Neural cell (in vitro differentiated cells): ENCODE measurements at regions not wholly inside any gene's neighbourhood (a gene's known extent, or its start where the extent isn't known, plus 50 kb on each side); places are given as distances from the start of the nearest gene placed in this dataset.

ENCODE experiments used
- H2AFZ ChIP-seq: fragments of 200-600, 300-800 bp; sonication (generic), shearing (Covaris generic); 2 replicates; pipeline ENCODE4 v1.6.0; 2014; ENCODE audit warnings: low read depth, mild to moderate bottlenecking, antibody characterized with exemption, low read length, moderate library complexity
- H3F3A ChIP-seq: fragments of 200-600 bp; shearing (Covaris generic); 2 replicates; pipeline ENCODE4 v1.6.1; 2016; ENCODE audit warnings: mild to moderate bottlenecking, moderate library complexity, mixed read lengths, antibody characterized with exemption, low read length; ENCODE audit not compliant: insufficient read depth, poor library complexity, severe bottlenecking
- H3K27ac ChIP-seq: fragments of 200-600, 300-800 bp; sonication (generic), shearing (Covaris generic); 2 replicates; pipeline ENCODE4 v1.5.1; 2014; ENCODE audit warnings: mild to moderate bottlenecking, low read length, moderate library complexity
- H3K27me3 ChIP-seq: fragments of 300-800, 200-600 bp; sonication (generic), shearing (Covaris generic); 2 replicates; pipeline ENCODE4 v1.6.0; 2014; ENCODE audit warnings: mild to moderate bottlenecking, low read depth, low read length, moderate library complexity; ENCODE audit not compliant: insufficient read depth
- H3K36me3 ChIP-seq: fragments of 300-800, 200-600 bp; sonication (generic), shearing (Covaris generic); 2 replicates; pipeline ENCODE4 v1.5.1; 2014; ENCODE audit warnings: mild to moderate bottlenecking, antibody characterized with exemption, low read length, moderate library complexity; ENCODE audit not compliant: insufficient read depth
- H3K4me2 ChIP-seq: fragments of 300-800, 200-600 bp; sonication (generic), shearing (Covaris generic); 2 replicates; pipeline ENCODE4 v1.6.0; 2014; ENCODE audit warnings: mild to moderate bottlenecking, low read length
- H3K4me3 ChIP-seq: fragments of 300-800, 200-600 bp; sonication (generic), shearing (Covaris generic); 2 replicates; pipeline ENCODE4 v1.5.1; 2014; ENCODE audit warnings: mild to moderate bottlenecking, low read length, moderate library complexity
- H3K79me2 ChIP-seq: fragments of 200-600 bp; shearing (Covaris generic); replicated peaks from 2 replicates; pipeline ENCODE4 v1.6.0; 2014; ENCODE audit warnings: mild to moderate bottlenecking, low read length, moderate library complexity; ENCODE audit not compliant: insufficient read depth
- H3K9ac ChIP-seq: fragments of 300-800, 200-600 bp; sonication (generic), shearing (Covaris generic); 2 replicates; pipeline ENCODE4 v1.6.1; 2016; ENCODE audit warnings: mild to moderate bottlenecking, low read length, mixed read lengths
- H3K9me2 ChIP-seq: fragments of 200-600 bp; shearing (Covaris generic); 2 replicates; pipeline ENCODE4 v1.6.1; 2016; ENCODE audit warnings: mild to moderate bottlenecking, low read length, mixed read lengths; ENCODE audit not compliant: insufficient read depth
- H3K9me3 ChIP-seq: fragments of 200-600, 300-800 bp; sonication (generic), shearing (Covaris generic); 2 replicates; pipeline ENCODE4 v1.6.1; 2016; ENCODE audit warnings: mild to moderate bottlenecking, mixed run types, low read length, moderate library complexity, mixed read lengths
- H4K20me1 ChIP-seq: fragments of 200-600 bp; shearing (Covaris generic); 2 replicates; pipeline ENCODE4 v1.6.1; 2016; ENCODE audit warnings: mild to moderate bottlenecking, mixed run types; ENCODE audit not compliant: insufficient read depth
- EP300 ChIP-seq: fragments of 450-650 bp; conservative IDR thresholded peaks from 2 replicates; pipeline ENCODE4 v1.6.1; 2014; ENCODE audit warnings: antibody characterized with exemption, mild to moderate bottlenecking, moderate library complexity; ENCODE audit not compliant: poor library complexity, severe bottlenecking
- EZH2 ChIP-seq: fragments of 200-600, 300-800 bp; shearing (Covaris generic), sonication (generic); IDR thresholded peaks from 2 replicates; pipeline ENCODE4 v1.6.1; 2014; ENCODE audit warnings: antibody characterized with exemption, low read length, borderline replicate concordance, mild to moderate bottlenecking; ENCODE audit not compliant: insufficient read depth, poor library complexity, severe bottlenecking
- MXI1 ChIP-seq: fragments of 450-650 bp; conservative IDR thresholded peaks from 2 replicates; pipeline ENCODE4 v1.6.1; 2014; ENCODE audit warnings: antibody characterized with exemption, mild to moderate bottlenecking; ENCODE audit not compliant: poor library complexity, severe bottlenecking
- POLR2AphosphoS5 ChIP-seq: IDR thresholded peaks from 2 replicates; pipeline ENCODE4 v1.6.1; 2012
- RAD21 ChIP-seq: fragments of 450-650 bp; conservative IDR thresholded peaks from 2 replicates; pipeline ENCODE4 v1.6.1; 2014; ENCODE audit warnings: antibody characterized with exemption, mild to moderate bottlenecking, moderate library complexity
- SMC3 ChIP-seq: fragments of 450-650 bp; conservative IDR thresholded peaks from 2 replicates; pipeline ENCODE4 v1.6.1; 2014; ENCODE audit warnings: antibody characterized with exemption, mild to moderate bottlenecking, moderate library complexity; ENCODE audit not compliant: poor library complexity
- TAF1 ChIP-seq: IDR thresholded peaks from 2 replicates; pipeline ENCODE4 v1.6.1; 2012; ENCODE audit warnings: low read depth
- TF ChIP-seq, protein P1 (sequence below): fragments of 450-650 bp; IDR thresholded peaks from 2 replicates; pipeline ENCODE4 v1.5.1; 2014; ENCODE audit warnings: antibody characterized with exemption, mild to moderate bottlenecking, moderate library complexity; ENCODE audit not compliant: poor library complexity, severe bottlenecking
- TF ChIP-seq, protein P2 (sequence below): IDR thresholded peaks from 2 replicates; pipeline ENCODE4 v1.6.1; 2012; ENCODE audit warnings: borderline replicate concordance

DNA sequence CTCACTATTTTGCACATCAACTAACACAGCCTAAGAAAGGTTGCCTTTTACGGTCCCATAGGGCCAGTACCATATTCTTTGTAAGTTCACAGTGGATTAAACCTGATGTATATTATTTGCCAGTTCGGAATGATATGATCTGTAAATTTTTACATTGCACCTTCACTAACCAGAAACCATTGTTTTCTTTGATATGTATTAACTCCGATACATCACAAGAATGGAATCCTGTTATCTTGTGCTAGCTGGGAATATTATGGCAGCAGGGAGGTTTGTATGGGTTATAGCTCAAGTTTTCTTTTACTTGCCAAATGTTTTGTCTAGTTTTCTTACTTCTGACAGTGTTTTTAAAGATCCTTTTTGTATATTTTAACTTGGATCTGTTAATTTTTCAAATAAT lies 51.4 kb upstream of the S1PR1 start:
- TF ChIP-seq RAD21 (no peak), EZH2 (no peak), POLR2AphosphoS5 (no peak), TAF1 (no peak), SMC3 (no peak), MXI1 (no peak), EP300 (no peak)
- TF ChIP-seq, protein P1, sequence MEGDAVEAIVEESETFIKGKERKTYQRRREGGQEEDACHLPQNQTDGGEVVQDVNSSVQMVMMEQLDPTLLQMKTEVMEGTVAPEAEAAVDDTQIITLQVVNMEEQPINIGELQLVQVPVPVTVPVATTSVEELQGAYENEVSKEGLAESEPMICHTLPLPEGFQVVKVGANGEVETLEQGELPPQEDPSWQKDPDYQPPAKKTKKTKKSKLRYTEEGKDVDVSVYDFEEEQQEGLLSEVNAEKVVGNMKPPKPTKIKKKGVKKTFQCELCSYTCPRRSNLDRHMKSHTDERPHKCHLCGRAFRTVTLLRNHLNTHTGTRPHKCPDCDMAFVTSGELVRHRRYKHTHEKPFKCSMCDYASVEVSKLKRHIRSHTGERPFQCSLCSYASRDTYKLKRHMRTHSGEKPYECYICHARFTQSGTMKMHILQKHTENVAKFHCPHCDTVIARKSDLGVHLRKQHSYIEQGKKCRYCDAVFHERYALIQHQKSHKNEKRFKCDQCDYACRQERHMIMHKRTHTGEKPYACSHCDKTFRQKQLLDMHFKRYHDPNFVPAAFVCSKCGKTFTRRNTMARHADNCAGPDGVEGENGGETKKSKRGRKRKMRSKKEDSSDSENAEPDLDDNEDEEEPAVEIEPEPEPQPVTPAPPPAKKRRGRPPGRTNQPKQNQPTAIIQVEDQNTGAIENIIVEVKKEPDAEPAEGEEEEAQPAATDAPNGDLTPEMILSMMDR = no peak
- TF ChIP-seq, protein P2, sequence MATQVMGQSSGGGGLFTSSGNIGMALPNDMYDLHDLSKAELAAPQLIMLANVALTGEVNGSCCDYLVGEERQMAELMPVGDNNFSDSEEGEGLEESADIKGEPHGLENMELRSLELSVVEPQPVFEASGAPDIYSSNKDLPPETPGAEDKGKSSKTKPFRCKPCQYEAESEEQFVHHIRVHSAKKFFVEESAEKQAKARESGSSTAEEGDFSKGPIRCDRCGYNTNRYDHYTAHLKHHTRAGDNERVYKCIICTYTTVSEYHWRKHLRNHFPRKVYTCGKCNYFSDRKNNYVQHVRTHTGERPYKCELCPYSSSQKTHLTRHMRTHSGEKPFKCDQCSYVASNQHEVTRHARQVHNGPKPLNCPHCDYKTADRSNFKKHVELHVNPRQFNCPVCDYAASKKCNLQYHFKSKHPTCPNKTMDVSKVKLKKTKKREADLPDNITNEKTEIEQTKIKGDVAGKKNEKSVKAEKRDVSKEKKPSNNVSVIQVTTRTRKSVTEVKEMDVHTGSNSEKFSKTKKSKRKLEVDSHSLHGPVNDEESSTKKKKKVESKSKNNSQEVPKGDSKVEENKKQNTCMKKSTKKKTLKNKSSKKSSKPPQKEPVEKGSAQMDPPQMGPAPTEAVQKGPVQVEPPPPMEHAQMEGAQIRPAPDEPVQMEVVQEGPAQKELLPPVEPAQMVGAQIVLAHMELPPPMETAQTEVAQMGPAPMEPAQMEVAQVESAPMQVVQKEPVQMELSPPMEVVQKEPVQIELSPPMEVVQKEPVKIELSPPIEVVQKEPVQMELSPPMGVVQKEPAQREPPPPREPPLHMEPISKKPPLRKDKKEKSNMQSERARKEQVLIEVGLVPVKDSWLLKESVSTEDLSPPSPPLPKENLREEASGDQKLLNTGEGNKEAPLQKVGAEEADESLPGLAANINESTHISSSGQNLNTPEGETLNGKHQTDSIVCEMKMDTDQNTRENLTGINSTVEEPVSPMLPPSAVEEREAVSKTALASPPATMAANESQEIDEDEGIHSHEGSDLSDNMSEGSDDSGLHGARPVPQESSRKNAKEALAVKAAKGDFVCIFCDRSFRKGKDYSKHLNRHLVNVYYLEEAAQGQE = no peak
- Histone ChIP-seq H2AFZ (no peak overlapping the region), H3K4me3 (no peak overlapping the region), H3K79me2 (no peaks in the 10 kb centered on the region), H3K9me2 (no peaks in the 10 kb centered on the region), H3K27me3 (no peaks in the 10 kb centered on the region), H3F3A (no peaks in the 10 kb centered on the region), H3K36me3 (no peaks in the 10 kb centered on the region), H3K4me2 (no peak overlapping the region), H3K27ac (no peak overlapping the region), H4K20me1 (no peaks in the 10 kb centered on the region), H3K9me3 (no peaks in the 10 kb centered on the region), H3K9ac (no peak overlapping the region)

DNA sequence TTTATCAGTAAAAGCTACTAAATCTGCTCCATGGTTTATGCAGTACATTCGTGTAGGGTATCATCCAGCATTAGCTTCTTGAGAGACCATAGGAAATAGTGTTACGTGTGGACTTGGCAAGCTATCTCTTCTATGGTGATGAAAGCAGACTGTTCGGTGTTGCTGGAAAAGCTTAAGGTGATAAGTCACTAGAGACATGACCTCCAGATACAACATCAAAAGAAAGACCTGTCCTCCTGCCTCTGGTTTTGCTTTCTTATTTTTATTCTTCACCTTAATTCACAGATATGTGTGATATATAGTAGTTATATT lies 53.5 kb upstream of the S1PR1 start:
- H2AFZ ChIP-seq = no peak overlapping the region
- no peaks in the 10 kb centered on the region for H3K36me3 ChIP-seq
- TF ChIP-seq SMC3 (no peak), POLR2AphosphoS5 (no peak), TAF1 (no peak), EP300 (no peak), EZH2 (no peak), RAD21 (no peak), MXI1 (no peak)
- TF ChIP-seq, protein P1 = no peak
- no peak overlapping the region for H3K4me2 ChIP-seq
- no peaks in the 10 kb centered on the region for H3F3A ChIP-seq
- H3K4me3 ChIP-seq = no peak overlapping the region
- H3K79me2 ChIP-seq = no peaks in the 10 kb centered on the region
- no peaks in the 10 kb centered on the region for H4K20me1 ChIP-seq
- H3K27ac ChIP-seq = no peak overlapping the region
- no peaks in the 10 kb centered on the region for H3K27me3 ChIP-seq
- no peaks in the 10 kb centered on the region for H3K9me3 ChIP-seq
- no peak overlapping the region for H3K9ac ChIP-seq
- H3K9me2 ChIP-seq = no peaks in the 10 kb centered on the region
